Choroid plexus epithelial cell (primary cell): ENCODE measurements at regions not wholly inside any gene's neighbourhood (a gene's known extent, or its start where the extent isn't known, plus 50 kb on each side); places are given as distances from the start of the nearest gene placed in this dataset.

ENCODE experiments used
- DNase-seq: peaks from one replicate; pipeline ENCODE4 v3.0.0-alpha.2; 2010; ENCODE audit warnings: low read depth
- H3K4me3 ChIP-seq: 2 replicates; pipeline ENCODE4 v1.5.1; 2011; ENCODE audit warnings: low read depth, mild to moderate bottlenecking, control low read depth, low read length, moderate library complexity
- CTCF ChIP-seq: conservative IDR thresholded peaks from 2 replicates; pipeline ENCODE4 v1.5.1; 2011; ENCODE audit warnings: low read depth, mild to moderate bottlenecking, control low read depth, inconsistent platforms, low read length, moderate library complexity

DNA sequence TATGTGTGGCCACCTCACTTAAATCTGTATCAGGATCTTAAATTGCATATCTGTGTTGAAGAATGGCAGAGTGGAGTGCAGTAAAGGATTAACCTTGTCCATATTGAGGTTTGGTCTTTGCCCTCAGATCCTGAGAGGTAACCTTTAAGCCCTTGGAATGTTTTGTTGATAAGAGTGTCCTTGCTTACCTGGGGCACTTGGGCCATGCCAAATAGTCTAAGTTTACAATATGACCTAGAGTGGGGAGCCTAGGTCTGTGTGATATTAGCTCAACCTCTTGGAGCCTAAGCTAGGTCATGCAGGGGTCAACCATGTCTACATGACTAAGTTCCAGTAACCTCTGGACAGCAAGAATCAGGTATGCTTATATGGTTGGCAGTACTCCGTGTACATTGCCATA lies 792.5 kb downstream of the DIAPH3 start:
- no peak for DNase-seq
- H3K4me3 ChIP-seq, result no peak overlapping the region
- no peak for TF ChIP-seq CTCF

GRCh38 chr13:59373341-59373740 lies 790.4 kb downstream of the DIAPH3 start:
- H3K4me3 ChIP-seq, result no peak overlapping the region
- no peak for DNase-seq
- TF ChIP-seq CTCF, result no peak

DNA sequence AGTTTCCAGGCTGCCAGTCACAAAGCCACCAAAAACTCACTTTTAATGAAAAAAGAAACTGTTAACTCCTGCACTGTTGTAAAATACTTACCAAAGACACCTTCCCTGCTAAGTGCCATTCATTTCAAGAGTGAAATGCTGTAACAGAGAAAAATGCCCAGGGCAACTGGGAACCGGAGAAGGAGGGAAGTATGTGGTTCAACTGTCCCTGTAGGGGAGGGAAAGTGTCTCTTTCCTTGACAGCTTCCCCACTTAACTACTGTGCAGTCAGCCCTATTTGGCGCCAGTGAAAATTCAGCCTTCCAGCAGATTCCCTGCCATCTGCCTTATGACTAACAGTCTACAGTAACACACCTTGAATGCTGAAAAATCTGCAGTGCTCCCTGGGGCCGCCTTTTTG lies 789.0 kb downstream of the DIAPH3 start:
- TF ChIP-seq CTCF, result no peak
- no peak for DNase-seq

GRCh38 chr13:59384154-59384553 lies 779.6 kb downstream of the DIAPH3 start:
- no peak for TF ChIP-seq CTCF
- no peak for DNase-seq
- H3K4me3 ChIP-seq, result no peak overlapping the region

More for the DNA sequence above, 789.0 kb downstream of the DIAPH3 start:
- no peak overlapping the region for H3K4me3 ChIP-seq

DNA sequence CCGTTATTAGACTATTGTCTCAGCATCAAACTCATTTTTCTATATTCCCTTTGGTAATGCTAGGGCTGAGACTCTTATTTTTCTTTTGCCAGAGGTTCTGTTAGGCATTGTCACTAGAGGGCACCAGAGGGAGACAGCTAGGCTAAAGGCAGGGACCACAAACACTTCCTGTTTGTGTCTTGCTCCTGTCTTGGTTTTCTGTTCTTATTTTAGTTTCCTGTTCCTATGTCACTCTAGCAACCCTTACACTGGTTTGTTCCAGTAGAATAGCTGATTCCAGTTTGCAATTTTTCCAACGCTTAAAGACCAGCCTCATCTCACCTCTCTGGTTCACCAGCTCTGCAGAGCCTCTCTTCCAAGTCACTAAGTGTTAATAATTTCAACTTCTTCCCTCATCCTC lies 772.0 kb downstream of the DIAPH3 start:
- DNase-seq, result peak; percentile 90
- peak; percentile 95 for TF ChIP-seq CTCF
- H3K4me3 ChIP-seq, result no peak overlapping the region

DNA sequence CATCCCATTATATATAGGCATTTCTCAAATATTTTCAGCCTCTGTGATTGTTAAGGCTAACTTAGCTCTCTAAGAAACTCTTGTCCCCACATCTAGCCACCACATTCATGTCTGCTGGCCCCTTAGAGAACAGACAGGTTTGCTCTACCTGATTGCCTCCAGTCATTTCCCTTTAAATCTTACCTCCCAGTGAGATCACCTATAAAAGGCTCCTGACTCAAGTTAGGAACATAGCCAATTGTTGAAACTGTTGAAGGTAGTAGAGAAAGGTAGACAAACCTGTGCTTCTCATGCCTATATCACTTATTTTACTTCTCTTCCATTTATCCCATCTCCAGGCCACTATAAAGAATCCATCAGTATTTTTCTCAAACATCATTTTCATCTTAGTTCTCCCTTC lies 771.4 kb downstream of the DIAPH3 start:
- no peak for TF ChIP-seq CTCF
- H3K4me3 ChIP-seq, result no peak overlapping the region
- no peak for DNase-seq

- TF ChIP-seq CTCF, result no peak
Observed at GRCh38 chr13:59394496-59394895, 769.2 kb downstream of the DIAPH3 start.

More at GRCh38 chr13:59394496-59394895, 769.2 kb downstream of the DIAPH3 start:
- no peak overlapping the region for H3K4me3 ChIP-seq
- no peak for DNase-seq
